IMR-90 (cell line): ENCODE measurements at regions not wholly inside any gene's neighbourhood (a gene's known extent, or its start where the extent isn't known, plus 50 kb on each side); places are given as distances from the start of the nearest gene placed in this dataset.
A peak's percentile ranks its signal among the peaks of the same experiment; 100 is the strongest.

ENCODE experiments used
- ATAC-seq: fragments of 200-7000 bp; cut with Tn5 transposase; 2 replicates; pipeline ENCODE4 v1.9.1; 2020; ENCODE audit warnings: low read depth, mild to moderate bottlenecking, moderate library complexity
- BruUV-seq: library from RNA; stranded (reverse); fragments of 400-500 nt; replicated peaks from 2 replicates; lab custom pipeline; 2021; lab: Mats Ljungman, UMichigan
- CTCF ChIA-PET: fragments of 300-600 bp; formaldehyde crosslinking; extraction: SDS; loops from one replicate; lab custom pipeline; 2021; ENCODE audit warnings: antibody characterized with exemption; lab: Yijun Ruan, JAX
- POLR2A ChIA-PET: fragments of 300-600 bp; sonication (Branson Sonifier 250); formaldehyde crosslinking; loops from one replicate; lab custom pipeline; 2022; ENCODE audit warnings: antibody characterized with exemption; ENCODE audit not compliant: unreplicated experiment; lab: Charles Lee
- DNase-seq: peaks from one replicate; pipeline ENCODE4 v3.0.0; 2013
- H2AFZ ChIP-seq: replicated peaks from 2 replicates; pipeline ENCODE3; 2013; ENCODE audit warnings: low read length, mild to moderate bottlenecking; ENCODE audit not compliant: poor library complexity
- H2AK5ac ChIP-seq: 2 replicates; pipeline ENCODE4 v1.6.1; 2013; ENCODE audit warnings: low read depth, low read length, inconsistent platforms
- H2AK9ac ChIP-seq: replicated peaks from 2 replicates; pipeline ENCODE3; 2013; ENCODE audit warnings: mild to moderate bottlenecking, low read depth, low read length, moderate library complexity; ENCODE audit not compliant: poor library complexity
- H2BK120ac ChIP-seq: 2 replicates; pipeline ENCODE4 v1.6.1; 2013; ENCODE audit warnings: low read depth, low read length, inconsistent platforms
- H2BK15ac ChIP-seq: 3 replicates; pipeline ENCODE4 v1.6.1; 2013; ENCODE audit warnings: low read depth, low read length, inconsistent platforms
- H2BK20ac ChIP-seq: 2 replicates; pipeline ENCODE4 v1.6.1; 2013; ENCODE audit warnings: low read depth, mild to moderate bottlenecking, inconsistent platforms, low read length, moderate library complexity
- H2BK5ac ChIP-seq: 2 replicates; pipeline ENCODE4 v1.6.1; 2013; ENCODE audit warnings: mild to moderate bottlenecking, low read depth, low read length, inconsistent platforms; ENCODE audit not compliant: poor library complexity, severe bottlenecking
- H3K14ac ChIP-seq: replicated peaks from 2 replicates; pipeline ENCODE4 v1.6.1; 2013; ENCODE audit warnings: low read depth, low read length, inconsistent platforms
- H3K18ac ChIP-seq: 2 replicates; pipeline ENCODE4 v1.6.1; 2013; ENCODE audit warnings: low read depth, low read length, control low read depth
- H3K23ac ChIP-seq: 2 replicates; pipeline ENCODE4 v1.6.1; 2013; ENCODE audit warnings: low read depth, low read length, inconsistent platforms
- H3K27ac ChIP-seq: 2 replicates; pipeline ENCODE4 v1.5.1; 2013; ENCODE audit warnings: mild to moderate bottlenecking, control low read depth, low read length; ENCODE audit not compliant: insufficient read depth
- H3K27me3 ChIP-seq: 2 replicates; pipeline ENCODE4 v1.6.1; 2013; ENCODE audit warnings: low read length; ENCODE audit not compliant: control insufficient read depth, insufficient read depth
- H3K36me3 ChIP-seq: 2 replicates; pipeline ENCODE4 v1.6.1; 2013; ENCODE audit warnings: low read length, mixed read lengths; ENCODE audit not compliant: control insufficient read depth, insufficient read depth
- H3K4ac ChIP-seq: 2 replicates; pipeline ENCODE4 v1.6.1; 2013; ENCODE audit warnings: low read depth, low read length, inconsistent platforms
- H3K4me1 ChIP-seq: 2 replicates; pipeline ENCODE4 v1.6.1; 2013; ENCODE audit warnings: low read length, mixed read lengths; ENCODE audit not compliant: control insufficient read depth, insufficient read depth
- H3K4me2 ChIP-seq: 2 replicates; pipeline ENCODE4 v1.6.1; 2013; ENCODE audit warnings: low read depth, mild to moderate bottlenecking, control low read depth, low read length, moderate library complexity
- H3K4me3 ChIP-seq: 2 replicates; pipeline ENCODE4 v1.5.1; 2013; ENCODE audit warnings: low read depth, mild to moderate bottlenecking, control low read depth, low read length, moderate library complexity; ENCODE audit not compliant: insufficient read depth
- H3K56ac ChIP-seq: 2 replicates; pipeline ENCODE4 v1.6.1; 2013; ENCODE audit warnings: low read length, inconsistent platforms; ENCODE audit not compliant: insufficient read depth; ENCODE audit errors: extremely low read depth
- H3K79me1 ChIP-seq, 2 experiments: 2 replicates each; pipeline ENCODE4 v1.6.1; 2013; ENCODE audit warnings: low read length in 2 of 2, inconsistent platforms in 1 of 2, low read depth in 1 of 2
- H3K9ac ChIP-seq: 2 replicates; pipeline ENCODE4 v1.6.1; 2013; ENCODE audit warnings: low read depth, low read length, control low read depth
- H3K9me1 ChIP-seq: 2 replicates; pipeline ENCODE4 v1.6.1; 2013; ENCODE audit warnings: low read length, inconsistent platforms; ENCODE audit not compliant: insufficient read depth
- H3K9me3 ChIP-seq: 2 replicates; pipeline ENCODE4 v1.6.1; 2013; ENCODE audit warnings: low read length; ENCODE audit not compliant: control insufficient read depth, insufficient read depth
- H4K20me1 ChIP-seq: 2 replicates; pipeline ENCODE4 v1.6.1; 2013; ENCODE audit warnings: low read length, inconsistent platforms; ENCODE audit not compliant: insufficient read depth
- H4K5ac ChIP-seq: 2 replicates; pipeline ENCODE4 v1.6.1; 2013; ENCODE audit warnings: mild to moderate bottlenecking, low read depth, low read length, control low read depth
- H4K8ac ChIP-seq, 2 experiments: 2 replicates each; pipeline ENCODE4 v1.6.1; 2013; ENCODE audit warnings: low read depth in 2 of 2, low read length in 2 of 2, control low read depth in 1 of 2, inconsistent platforms in 1 of 2
- H4K91ac ChIP-seq: 2 replicates; pipeline ENCODE4 v1.6.1; 2013; ENCODE audit warnings: low read depth, low read length, inconsistent platforms; ENCODE audit not compliant: insufficient read depth
- BHLHE40 ChIP-seq: fragments of 150-350 bp; IDR thresholded peaks from 2 replicates; pipeline ENCODE4 v1.6.1; 2016; ENCODE audit warnings: mild to moderate bottlenecking, low read depth, low read length
- CEBPB ChIP-seq: IDR thresholded peaks from 2 replicates; pipeline ENCODE4 v1.6.1; 2012; ENCODE audit warnings: low read depth, low read length, improper control_type of control experiment
- CHD1 ChIP-seq: IDR thresholded peaks from 2 replicates; pipeline ENCODE4 v1.6.1; 2012; ENCODE audit warnings: low read depth, low read length, improper control_type of control experiment
- FOS ChIP-seq: fragments of 150-350 bp; IDR thresholded peaks from 2 replicates; pipeline ENCODE4 v1.6.1; 2016; ENCODE audit warnings: low read depth, low read length
- MAFK ChIP-seq: IDR thresholded peaks from 2 replicates; pipeline ENCODE4 v1.6.1; 2012; ENCODE audit warnings: low read depth, low read length, improper control_type of control experiment
- MAZ ChIP-seq: IDR thresholded peaks from 2 replicates; pipeline ENCODE4 v1.6.1; 2012; ENCODE audit warnings: low read depth, mild to moderate bottlenecking, low read length, improper control_type of control experiment, moderate library complexity, borderline replicate concordance
- MXI1 ChIP-seq: IDR thresholded peaks from 2 replicates; pipeline ENCODE4 v1.6.1; 2012; ENCODE audit warnings: low read depth, mild to moderate bottlenecking, low read length, moderate library complexity, borderline replicate concordance
- NFE2L2 ChIP-seq: fragments of 150-350 bp; IDR thresholded peaks from 2 replicates; pipeline ENCODE4 v1.6.1; 2016; ENCODE audit warnings: low read depth, mild to moderate bottlenecking, low read length
- POLR2A ChIP-seq: IDR thresholded peaks from 2 replicates; pipeline ENCODE4 v1.6.1; 2012; ENCODE audit warnings: mild to moderate bottlenecking, low read depth, low read length
- RAD21 ChIP-seq: IDR thresholded peaks from 2 replicates; pipeline ENCODE4 v1.6.1; 2012; ENCODE audit warnings: low read length, improper control_type of control experiment
- RCOR1 ChIP-seq: IDR thresholded peaks from 2 replicates; pipeline ENCODE4 v1.6.1; 2012; ENCODE audit warnings: mild to moderate bottlenecking, low read length, improper control_type of control experiment; ENCODE audit not compliant: insufficient replicate concordance
- RFX5 ChIP-seq: IDR thresholded peaks from 2 replicates; pipeline ENCODE4 v1.8.0; 2012; ENCODE audit warnings: low read depth, mild to moderate bottlenecking, low read length, moderate library complexity
- SMC3 ChIP-seq: fragments of 150-350 bp; IDR thresholded peaks from 2 replicates; pipeline ENCODE4 v1.6.1; 2016; ENCODE audit warnings: low read depth, mild to moderate bottlenecking, antibody characterized with exemption, low read length, moderate library complexity
- WGBS, 2 experiments: methylation state at CpG; one replicate each; pipeline versions ENCODE4 v1.1.5 to v1.1.7; 2013; ENCODE audit warnings: missing lambda C conversion rate in 2 of 2; ENCODE audit not compliant: insufficient read length in 1 of 2; ENCODE audit errors: extremely low coverage in 2 of 2; 5-methylcytosine and 5-hydroxymethylcytosine counted together
- dilution Hi-C: fragments of 300-500 bp; cut with HindIII; formaldehyde crosslinking; loops from one replicate; pipeline ENCODE4 v1.14.3; 2018; ENCODE audit warnings: low sequenced_read_pairs; ENCODE audit not compliant: unreplicated experiment
- in situ Hi-C: fragments of 300-500 bp; cut with MboI; formaldehyde crosslinking; loops from 3 replicates; pipeline ENCODE4 v1.14.3; 2019; ENCODE audit warnings: low sequenced_read_pairs, inconsistent platforms, mixed read lengths
- intact Hi-C: fragments of 100-400 bp; cut with micrococcal nuclease; formaldehyde crosslinking; loops from 2 replicates; pipeline ENCODE4 v1.10.0; 2022
- TF ChIP-seq, protein P1 (sequence below): fragments of 150-350 bp; IDR thresholded peaks from 2 replicates; pipeline ENCODE4 v1.6.1; 2016; ENCODE audit warnings: low read depth, mild to moderate bottlenecking, low read length, moderate library complexity, borderline replicate concordance
- TF ChIP-seq, protein P2 (sequence below): conservative IDR thresholded peaks from 2 replicates; pipeline ENCODE4 v1.5.1; 2012; ENCODE audit warnings: mild to moderate bottlenecking, low read depth, low read length, improper control_type of control experiment
- TF ChIP-seq, protein P3 (sequence below): fragments of 150-350 bp; IDR thresholded peaks from 2 replicates; pipeline ENCODE4 v1.6.1; 2017; ENCODE audit warnings: mild to moderate bottlenecking, antibody characterized with exemption, low read length, low read depth

DNA sequence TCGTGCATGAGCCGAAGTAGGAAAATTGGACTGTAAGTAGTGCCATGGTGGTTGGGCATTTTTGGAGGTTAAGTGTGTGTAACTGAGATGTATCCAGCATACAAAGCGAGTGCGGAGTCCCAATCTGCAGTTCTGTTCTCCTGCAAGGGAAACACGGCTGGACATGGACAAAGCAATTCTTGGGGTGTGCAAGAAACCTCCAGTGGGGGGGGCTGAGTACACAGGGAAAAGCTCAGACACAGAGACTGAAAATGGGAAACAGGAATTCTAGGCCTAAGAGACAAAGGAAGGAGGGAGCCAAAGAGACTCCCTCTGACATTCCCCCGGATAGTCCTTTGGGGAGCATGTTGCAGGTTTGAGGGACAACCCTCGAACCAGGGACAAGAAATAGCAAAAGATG lies 83.2 kb upstream of the PLSCR4 start:
- intact Hi-C loops (loop anchor here (1.0 kb wide), 1 partner anchor 243 kb away; no protein-coding TSS in a partner anchor), dilution Hi-C loops (no loop called here), in situ Hi-C loops (loop anchor here (5.0 kb wide), 2 partner anchors 243 to 272 kb away; no protein-coding TSS in a partner anchor)
- Histone ChIP-seq H3K4ac (no peak overlapping the region), H4K5ac (no peak overlapping the region), H3K36me3 (no peaks in the 10 kb centered on the region), H2AFZ (no peak overlapping the region), H3K56ac (no peak overlapping the region), H3K27me3 (no peaks in the 10 kb centered on the region), H2BK15ac (no peak overlapping the region), H3K4me1 (no peaks in the 10 kb centered on the region), H2AK5ac (no peak overlapping the region), H3K4me2 (no peak overlapping the region), H3K9me1 (no peaks in the 10 kb centered on the region), H2BK20ac (no peak overlapping the region), H3K14ac (no peak overlapping the region), H2BK120ac (no peak overlapping the region), H2AK9ac (no peak overlapping the region), H4K8ac (no peak overlapping the region), H3K27ac (no peak overlapping the region), H3K9me3 (no peaks in the 10 kb centered on the region), H3K4me3 (no peak overlapping the region), H3K79me1 (no peaks in the 10 kb centered on the region), H4K20me1 (no peaks in the 10 kb centered on the region), H4K91ac (no peak overlapping the region), H3K9ac (no peak overlapping the region), H2BK5ac (no peak overlapping the region), H3K18ac (no peak overlapping the region), H3K23ac (no peak overlapping the region)
- TF ChIP-seq, protein P1, sequence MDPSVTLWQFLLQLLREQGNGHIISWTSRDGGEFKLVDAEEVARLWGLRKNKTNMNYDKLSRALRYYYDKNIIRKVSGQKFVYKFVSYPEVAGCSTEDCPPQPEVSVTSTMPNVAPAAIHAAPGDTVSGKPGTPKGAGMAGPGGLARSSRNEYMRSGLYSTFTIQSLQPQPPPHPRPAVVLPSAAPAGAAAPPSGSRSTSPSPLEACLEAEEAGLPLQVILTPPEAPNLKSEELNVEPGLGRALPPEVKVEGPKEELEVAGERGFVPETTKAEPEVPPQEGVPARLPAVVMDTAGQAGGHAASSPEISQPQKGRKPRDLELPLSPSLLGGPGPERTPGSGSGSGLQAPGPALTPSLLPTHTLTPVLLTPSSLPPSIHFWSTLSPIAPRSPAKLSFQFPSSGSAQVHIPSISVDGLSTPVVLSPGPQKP: no peak
- TF ChIP-seq MXI1: no peak
- no peak for TF ChIP-seq RCOR1
- TF ChIP-seq NFE2L2: no peak
- no peak for TF ChIP-seq CEBPB
- TF ChIP-seq MAFK: no peak
- TF ChIP-seq FOS: no peak
- no peak for TF ChIP-seq MAZ
- TF ChIP-seq POLR2A: no peak
- TF ChIP-seq, protein P2, sequence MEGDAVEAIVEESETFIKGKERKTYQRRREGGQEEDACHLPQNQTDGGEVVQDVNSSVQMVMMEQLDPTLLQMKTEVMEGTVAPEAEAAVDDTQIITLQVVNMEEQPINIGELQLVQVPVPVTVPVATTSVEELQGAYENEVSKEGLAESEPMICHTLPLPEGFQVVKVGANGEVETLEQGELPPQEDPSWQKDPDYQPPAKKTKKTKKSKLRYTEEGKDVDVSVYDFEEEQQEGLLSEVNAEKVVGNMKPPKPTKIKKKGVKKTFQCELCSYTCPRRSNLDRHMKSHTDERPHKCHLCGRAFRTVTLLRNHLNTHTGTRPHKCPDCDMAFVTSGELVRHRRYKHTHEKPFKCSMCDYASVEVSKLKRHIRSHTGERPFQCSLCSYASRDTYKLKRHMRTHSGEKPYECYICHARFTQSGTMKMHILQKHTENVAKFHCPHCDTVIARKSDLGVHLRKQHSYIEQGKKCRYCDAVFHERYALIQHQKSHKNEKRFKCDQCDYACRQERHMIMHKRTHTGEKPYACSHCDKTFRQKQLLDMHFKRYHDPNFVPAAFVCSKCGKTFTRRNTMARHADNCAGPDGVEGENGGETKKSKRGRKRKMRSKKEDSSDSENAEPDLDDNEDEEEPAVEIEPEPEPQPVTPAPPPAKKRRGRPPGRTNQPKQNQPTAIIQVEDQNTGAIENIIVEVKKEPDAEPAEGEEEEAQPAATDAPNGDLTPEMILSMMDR: peak; percentile 42
- no peak for TF ChIP-seq RFX5
- TF ChIP-seq SMC3: peak; percentile 41
- TF ChIP-seq, protein P3, sequence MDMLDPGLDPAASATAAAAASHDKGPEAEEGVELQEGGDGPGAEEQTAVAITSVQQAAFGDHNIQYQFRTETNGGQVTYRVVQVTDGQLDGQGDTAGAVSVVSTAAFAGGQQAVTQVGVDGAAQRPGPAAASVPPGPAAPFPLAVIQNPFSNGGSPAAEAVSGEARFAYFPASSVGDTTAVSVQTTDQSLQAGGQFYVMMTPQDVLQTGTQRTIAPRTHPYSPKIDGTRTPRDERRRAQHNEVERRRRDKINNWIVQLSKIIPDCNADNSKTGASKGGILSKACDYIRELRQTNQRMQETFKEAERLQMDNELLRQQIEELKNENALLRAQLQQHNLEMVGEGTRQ: no peak
- peak; percentile 57 for TF ChIP-seq RAD21
- no peak for TF ChIP-seq BHLHE40
- TF ChIP-seq CHD1: no peak
- ChIA-PET CTCF (no interaction called here), POLR2A (no interaction called here)
- WGBS, 2 experiments: 100% methylated on average over 2 of the region's 7 CpGs; no CpG with 5 or more reads in 1 of the 2 experiments
- no TSS peak for BruUV-seq
- ATAC-seq (no peak), DNase-seq (peak; percentile 15)
